ENCODE measurements at regions not wholly inside any gene's neighbourhood (a gene's known extent, or its start where the extent isn't known, plus 50 kb on each side); places are given as distances from the start of the nearest gene placed in this dataset.

DNA sequence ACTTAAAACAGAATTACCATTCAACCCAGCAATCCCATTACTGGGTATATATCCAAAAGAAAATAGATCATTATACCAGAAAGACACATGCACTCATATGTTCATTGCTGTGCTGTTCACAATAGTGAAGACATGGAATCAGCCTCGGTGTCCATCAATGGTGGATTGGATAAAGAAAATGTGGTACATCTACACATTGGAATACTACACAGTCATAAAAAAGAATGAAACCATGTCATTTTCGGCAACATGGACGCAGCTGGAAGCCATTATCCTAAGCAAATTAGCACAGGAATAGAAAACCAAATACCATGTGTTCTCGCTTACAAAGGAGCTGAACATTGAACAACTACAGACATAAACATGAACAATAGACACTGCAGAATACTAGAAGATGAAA, 244.8 kb upstream of the PROX1 start:
- Histone ChIP-seq H3K36me3 (no peaks in the 10 kb centered on the region), H3K27ac (no peak overlapping the region), H3K4me1 (no peaks in the 10 kb centered on the region), H3K27me3 (peaks cover 0 to 7% (median 0%) of the 10 kb centered on the region in 7 donors), H3K9me3 (peaks cover 0 to 6% (median 0%) of the 10 kb centered on the region in 11 donors), H3K4me3 (no peak overlapping the region)
- ATAC-seq, result no peak
- intact Hi-C loops (cut with DNase I), result no loop called here
- no peak for DNase-seq
- WGBS, 2 donors, result 78 to 86% methylated on average over 4 of the region's 4 CpGs
- TF ChIP-seq, protein P1, sequence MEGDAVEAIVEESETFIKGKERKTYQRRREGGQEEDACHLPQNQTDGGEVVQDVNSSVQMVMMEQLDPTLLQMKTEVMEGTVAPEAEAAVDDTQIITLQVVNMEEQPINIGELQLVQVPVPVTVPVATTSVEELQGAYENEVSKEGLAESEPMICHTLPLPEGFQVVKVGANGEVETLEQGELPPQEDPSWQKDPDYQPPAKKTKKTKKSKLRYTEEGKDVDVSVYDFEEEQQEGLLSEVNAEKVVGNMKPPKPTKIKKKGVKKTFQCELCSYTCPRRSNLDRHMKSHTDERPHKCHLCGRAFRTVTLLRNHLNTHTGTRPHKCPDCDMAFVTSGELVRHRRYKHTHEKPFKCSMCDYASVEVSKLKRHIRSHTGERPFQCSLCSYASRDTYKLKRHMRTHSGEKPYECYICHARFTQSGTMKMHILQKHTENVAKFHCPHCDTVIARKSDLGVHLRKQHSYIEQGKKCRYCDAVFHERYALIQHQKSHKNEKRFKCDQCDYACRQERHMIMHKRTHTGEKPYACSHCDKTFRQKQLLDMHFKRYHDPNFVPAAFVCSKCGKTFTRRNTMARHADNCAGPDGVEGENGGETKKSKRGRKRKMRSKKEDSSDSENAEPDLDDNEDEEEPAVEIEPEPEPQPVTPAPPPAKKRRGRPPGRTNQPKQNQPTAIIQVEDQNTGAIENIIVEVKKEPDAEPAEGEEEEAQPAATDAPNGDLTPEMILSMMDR (IDR thresholded peaks at IDR 0.05), result no peak

DNA sequence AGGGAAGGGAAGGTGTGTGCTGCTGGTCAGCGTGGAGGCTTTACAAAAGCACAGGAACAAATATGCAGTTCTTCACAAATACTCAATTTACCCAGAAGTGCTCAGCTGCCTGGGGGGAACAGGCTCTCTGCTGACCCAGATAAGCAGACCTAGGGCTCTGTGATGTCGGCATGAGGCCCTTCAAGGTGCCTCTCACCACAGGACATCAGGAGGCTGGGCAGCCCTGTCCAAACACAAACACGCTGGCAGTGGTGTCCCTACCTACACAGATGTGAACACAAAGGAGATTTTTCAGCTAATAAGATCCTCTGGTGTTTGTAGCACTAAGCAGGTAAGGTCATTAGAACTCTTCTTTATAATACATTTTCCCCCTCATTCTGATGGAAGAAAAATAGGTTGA, 243.0 kb upstream of the PROX1 start:
- H3K9me3 ChIP-seq, result peaks cover 0 to 6% (median 0%) of the 10 kb centered on the region in 11 donors
- intact Hi-C loops (cut with DNase I), result no loop called here
- DNase-seq (no peak), ATAC-seq (no peak)
- no peaks in the 10 kb centered on the region for H3K36me3 ChIP-seq
- WGBS, 2 donors, result 52 to 59% methylated on average over 3 of the region's 3 CpGs
- H3K27ac ChIP-seq, result no peak overlapping the region
- H3K27me3 ChIP-seq, result peaks cover 0 to 7% (median 0%) of the 10 kb centered on the region in 7 donors
- H3K4me1 ChIP-seq, result no peaks in the 10 kb centered on the region
- TF ChIP-seq, protein P1 (IDR thresholded peaks at IDR 0.05), result no peak
- no peak overlapping the region for H3K4me3 ChIP-seq

DNA sequence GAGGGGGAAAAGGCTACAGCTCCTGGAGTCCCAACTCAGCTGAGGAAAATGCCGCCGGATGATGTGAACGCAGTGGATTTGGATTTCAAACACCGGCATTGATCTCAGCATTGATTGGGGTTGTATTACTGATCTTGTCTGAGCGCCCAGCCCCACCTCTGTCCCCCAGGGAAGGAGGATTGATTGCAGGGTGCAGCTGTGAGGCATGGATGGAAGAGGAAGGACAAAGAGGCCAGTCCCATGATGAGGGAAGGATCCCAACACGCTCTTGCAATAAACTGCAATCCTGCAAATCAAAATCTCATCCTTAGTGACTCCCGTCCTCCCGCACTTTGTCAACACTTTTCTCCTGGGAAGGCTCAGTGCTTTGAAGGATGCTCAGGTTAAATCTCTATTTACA, 242.3 kb upstream of the PROX1 start:
- H3K9me3 ChIP-seq, result peaks cover 0 to 6% (median 0%) of the 10 kb centered on the region in 11 donors
- no peak overlapping the region for H3K4me3 ChIP-seq
- no peak overlapping the region for H3K27ac ChIP-seq
- ATAC-seq (no peak), DNase-seq (no peak)
- H3K36me3 ChIP-seq, result no peaks in the 10 kb centered on the region
- peaks cover 0 to 7% (median 0%) of the 10 kb centered on the region in 7 donors for H3K27me3 ChIP-seq
- no peaks in the 10 kb centered on the region for H3K4me1 ChIP-seq
- TF ChIP-seq, protein P1 (IDR thresholded peaks at IDR 0.05), result no peak
- intact Hi-C loops (cut with DNase I), result no loop called here
- WGBS, 2 donors, result 81 to 86% methylated on average over 8 of the region's 8 CpGs

DNA sequence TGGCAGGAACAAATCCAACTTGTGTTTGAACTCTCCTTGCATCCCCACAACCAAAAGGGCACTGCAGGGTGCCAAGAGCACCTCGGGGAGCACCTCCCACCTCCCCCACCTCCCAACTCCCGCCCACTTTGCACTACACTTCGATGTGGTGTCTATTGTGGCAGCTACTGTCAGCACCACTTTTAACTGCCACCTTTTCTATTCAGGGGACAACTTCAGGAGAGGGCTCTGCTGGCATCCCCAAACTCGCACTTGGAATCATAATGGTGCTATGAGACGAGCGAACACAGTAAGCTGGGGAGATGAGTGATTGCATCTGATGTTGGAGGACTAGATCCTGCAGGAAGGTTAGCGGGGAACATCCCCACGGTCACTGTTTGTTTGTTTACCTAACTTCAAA, 238.2 kb upstream of the PROX1 start:
- no peak for DNase-seq
- TF ChIP-seq, protein P1 (IDR thresholded peaks at IDR 0.05), result no peak
- H3K9me3 ChIP-seq, result peaks cover 0 to 3% (median 0%) of the 10 kb centered on the region in 11 donors
- ATAC-seq, result no peak
- intact Hi-C loops (cut with DNase I), result no loop called here
- H3K27me3 ChIP-seq, result peaks cover 0 to 12% (median 0%) of the 10 kb centered on the region in 7 donors
- H3K4me3 ChIP-seq, result no peak overlapping the region
- 56 to 75% methylated on average over 8 of the region's 8 CpGs for WGBS, 2 donors
- H3K27ac ChIP-seq, result no peak overlapping the region
- no peaks in the 10 kb centered on the region for H3K4me1 ChIP-seq
- H3K36me3 ChIP-seq, result no peaks in the 10 kb centered on the region
